BJ (cell line): ENCODE measurements at regions not wholly inside any gene's neighbourhood (a gene's known extent, or its start where the extent isn't known, plus 50 kb on each side); places are given as distances from the start of the nearest gene placed in this dataset.

Experiments used
- CTCF ChIA-PET: fragments of 350-600 bp; formaldehyde crosslinking; extraction: SDS; loops from one replicate; lab custom pipeline; 2021; ENCODE audit warnings: antibody characterized with exemption, inconsistent platforms; lab: Yijun Ruan, JAX
- POLR2A ChIA-PET: fragments of 300-600 bp; sonication (Branson Sonifier 250); formaldehyde crosslinking; extraction: SDS; loops from one replicate; lab custom pipeline; 2021; ENCODE audit warnings: antibody characterized with exemption; lab: Charles Lee
- DNase-seq: peaks from one replicate; pipeline ENCODE4 v3.0.0-alpha.2; 2011; ENCODE audit warnings: low read depth
- H3K27me3 ChIP-seq: 2 replicates; pipeline ENCODE4 v1.6.0; 2011; ENCODE audit warnings: low read length; ENCODE audit not compliant: control insufficient read depth, insufficient read depth
- H3K36me3 ChIP-seq: 2 replicates; pipeline ENCODE4 v1.5.1; 2011; ENCODE audit warnings: low read length; ENCODE audit not compliant: control insufficient read depth, insufficient read depth
- H3K4me3 ChIP-seq: 2 replicates; pipeline ENCODE4 v1.5.1; 2011; ENCODE audit warnings: low read depth, mild to moderate bottlenecking, control low read depth, low read length
- CTCF ChIP-seq: IDR thresholded peaks from 2 replicates; pipeline ENCODE4 v1.5.1; 2011; ENCODE audit warnings: low read depth, mild to moderate bottlenecking, control low read depth, inconsistent platforms, low read length, moderate library complexity; ENCODE audit not compliant: insufficient read depth

- ChIA-PET CTCF (interaction anchor here (1.1 kb wide), 1 partner anchor 62 kb away, joined by 4 read pairs; no protein-coding TSS in a partner anchor), POLR2A (interaction anchor here (0.6 kb wide), 1 partner anchor 32 kb away, joined by 8 read pairs; no protein-coding TSS in a partner anchor)
- TF ChIP-seq CTCF = no peak
- no peak for DNase-seq
- Histone ChIP-seq H3K4me3 (no peak overlapping the region), H3K27me3 (no peaks in the 10 kb centered on the region), H3K36me3 (no peaks in the 10 kb centered on the region)
Observed at GRCh38 chr14:65228436-65228835, 126.1 kb upstream of the MAX start.

GRCh38 chr14:65228956-65229747 lies 126.8 kb upstream of the MAX start:
- POLR2A ChIA-PET = interaction anchor here (0.6 kb wide), 2 partner anchors 31 to 48 kb away, joined by 3 to 8 read pairs; no protein-coding TSS in a partner anchor
- CTCF ChIA-PET = interaction anchor here (1.1 to 1.8 kb wide), 2 partner anchors 63 to 183 kb away, joined by 4 to 7 read pairs; partner anchors contain the start of gene FUT8
- no peak for TF ChIP-seq CTCF
- Histone ChIP-seq H3K27me3 (no peaks in the 10 kb centered on the region), H3K4me3 (no peak overlapping the region), H3K36me3 (no peaks in the 10 kb centered on the region)
- DNase-seq = no peak

GRCh38 chr14:65229748-65230728 lies 127.7 kb upstream of the MAX start:
- POLR2A ChIA-PET = interaction anchor here (0.6 kb wide), 1 partner anchor 49 kb away, joined by 3 read pairs; no protein-coding TSS in a partner anchor
- Histone ChIP-seq H3K4me3 (no peak overlapping the region), H3K36me3 (no peaks in the 10 kb centered on the region), H3K27me3 (no peaks in the 10 kb centered on the region)
- no peak for DNase-seq
- CTCF ChIA-PET = interaction anchor here (1.8 kb wide), 1 partner anchor 182 kb away, joined by 7 read pairs; the partner anchor contains the start of gene FUT8
- 0 out of 2 replicates have a peak, but pooled peaks have one; percentile 4 for TF ChIP-seq CTCF

- Histone ChIP-seq H3K36me3 (no peaks in the 10 kb centered on the region), H3K4me3 (no peak overlapping the region), H3K27me3 (no peaks in the 10 kb centered on the region)
- ChIA-PET CTCF (interaction anchor here (0.7 kb wide), 1 partner anchor 729 kb away, joined by 3 read pairs; no protein-coding TSS in a partner anchor), POLR2A (no interaction called here)
- DNase-seq = no peak
- TF ChIP-seq CTCF = no peak
Observed at GRCh38 chr14:65231286-65231980, 129.1 kb upstream of the MAX start.
